Erythroblast (primary cell): ENCODE measurements at regions not wholly inside any gene's neighbourhood (a gene's known extent, or its start where the extent isn't known, plus 50 kb on each side); places are given as distances from the start of the nearest gene placed in this dataset.

Experiments used
- GATA1 ChIP-seq: IDR thresholded peaks from 2 replicates; pipeline ENCODE4 v1.6.1; 2011; ENCODE audit warnings: low read depth, mild to moderate bottlenecking, control low read depth, low read length, moderate library complexity
- POLR2A ChIP-seq: IDR thresholded peaks from 2 replicates; pipeline ENCODE4 v1.6.1; 2011; ENCODE audit warnings: mild to moderate bottlenecking, low read length

GRCh38 chr1:199338760-199339159, 688.8 kb upstream of the NR5A2 start:
- TF ChIP-seq POLR2A = no peak
- TF ChIP-seq GATA1 = no peak
